HAP-1 (cell line): ENCODE measurements at regions not wholly inside any gene's neighbourhood (a gene's known extent, or its start where the extent isn't known, plus 50 kb on each side); places are given as distances from the start of the nearest gene placed in this dataset.

ENCODE experiments used
- DNase-seq, 2 experiments: peaks; one replicate each; pipeline ENCODE4 v3.0.0-alpha.2; 2016 to 2020; ENCODE audit warnings: low spot score in 2 of 2
- H3K27me3 ChIP-seq: fragments of 250-450 bp; sonication (Bioruptor Pico); 2 replicates; pipeline ENCODE4 v1.5.1; 2020; ENCODE audit warnings: low read depth, mild to moderate bottlenecking, moderate library complexity
- H3K36me3 ChIP-seq: fragments of 250-450 bp; sonication (Bioruptor Pico); replicated peaks from 2 replicates; pipeline ENCODE4 v1.5.1; 2020; ENCODE audit warnings: mild to moderate bottlenecking
- H3K4me1 ChIP-seq: fragments of 250-450 bp; sonication (Bioruptor Pico); 2 replicates; pipeline ENCODE4 v1.5.1; 2020; ENCODE audit warnings: mild to moderate bottlenecking
- H3K4me3 ChIP-seq: fragments of 250-450 bp; sonication (Bioruptor Pico); 2 replicates; pipeline ENCODE4 v1.5.1; 2020; ENCODE audit warnings: mild to moderate bottlenecking, moderate library complexity
- H3K9me3 ChIP-seq: fragments of 250-450 bp; sonication (Bioruptor Pico); 2 replicates; pipeline ENCODE4 v1.5.1; 2020; ENCODE audit warnings: mild to moderate bottlenecking, moderate library complexity
- in situ Hi-C: fragments of 300-500 bp; cut with MboI; formaldehyde crosslinking; loops from 3 replicates; pipeline ENCODE4 v1.14.3; 2020; ENCODE audit warnings: low sequenced_read_pairs, inconsistent platforms, mixed read lengths

GRCh38 chr6:14797875-14798593, 447.8 kb upstream of the JARID2 start:
- Histone ChIP-seq H3K36me3 (no peaks in the 10 kb centered on the region), H3K4me1 (0 out of 2 replicates have a peak, but pooled peaks cover 3% of the 10 kb centered on the region), H3K4me3 (no peak overlapping the region), H3K27me3 (no peaks in the 10 kb centered on the region), H3K9me3 (no peaks in the 10 kb centered on the region)
- in situ Hi-C loops, result no loop called here
- no peak for DNase-seq

- no peaks in the 10 kb centered on the region for H3K36me3 ChIP-seq
- H3K27me3 ChIP-seq, result no peaks in the 10 kb centered on the region
- 0 out of 2 replicates have a peak, but pooled peaks cover 3% of the 10 kb centered on the region for H3K4me1 ChIP-seq
- DNase-seq, result no peak
- no peaks in the 10 kb centered on the region for H3K9me3 ChIP-seq
- H3K4me3 ChIP-seq, result no peak overlapping the region
- in situ Hi-C loops, result no loop called here
Measured at GRCh38 chr6:14798594-14798982, 447.3 kb upstream of the JARID2 start.

- H3K4me1 ChIP-seq, result 0 out of 2 replicates have a peak, but pooled peaks cover 3% of the 10 kb centered on the region
- no peaks in the 10 kb centered on the region for H3K36me3 ChIP-seq
- H3K9me3 ChIP-seq, result no peaks in the 10 kb centered on the region
- in situ Hi-C loops, result no loop called here
- H3K27me3 ChIP-seq, result no peaks in the 10 kb centered on the region
- H3K4me3 ChIP-seq, result no peak overlapping the region
- DNase-seq, result no peak
Measured at GRCh38 chr6:14798996-14799588, 446.8 kb upstream of the JARID2 start.

- H3K9me3 ChIP-seq, result no peaks in the 10 kb centered on the region
- in situ Hi-C loops, result no loop called here
- DNase-seq, result peak; percentile 56 to 64
Measured at GRCh38 chr6:14799928-14800327, 445.9 kb upstream of the JARID2 start.

GRCh38 chr6:14802514-14803160, 443.2 kb upstream of the JARID2 start:
- DNase-seq, result no peak
- H3K4me1 ChIP-seq, result 0 out of 2 replicates have a peak, but pooled peaks cover 2% of the 10 kb centered on the region
- peaks cover 3% of the 10 kb centered on the region for H3K9me3 ChIP-seq
- in situ Hi-C loops, result no loop called here
- no peak overlapping the region for H3K4me3 ChIP-seq
- no peaks in the 10 kb centered on the region for H3K36me3 ChIP-seq
- no peaks in the 10 kb centered on the region for H3K27me3 ChIP-seq

More at GRCh38 chr6:14799928-14800327, 445.9 kb upstream of the JARID2 start:
- Histone ChIP-seq H3K4me1 (0 out of 2 replicates have a peak, but pooled peaks cover 3% of the 10 kb centered on the region), H3K4me3 (no peak overlapping the region), H3K27me3 (no peaks in the 10 kb centered on the region), H3K36me3 (no peaks in the 10 kb centered on the region)

GRCh38 chr6:14804001-14804784, 441.7 kb upstream of the JARID2 start:
- Histone ChIP-seq H3K4me1 (no peaks in the 10 kb centered on the region), H3K4me3 (no peak overlapping the region), H3K9me3 (peaks cover 3% of the 10 kb centered on the region), H3K27me3 (no peaks in the 10 kb centered on the region), H3K36me3 (no peaks in the 10 kb centered on the region)
- in situ Hi-C loops, result no loop called here
- DNase-seq, result no peak

- in situ Hi-C loops, result no loop called here
- Histone ChIP-seq H3K27me3 (no peaks in the 10 kb centered on the region), H3K9me3 (peaks cover 3% of the 10 kb centered on the region), H3K4me1 (no peaks in the 10 kb centered on the region), H3K4me3 (no peak overlapping the region), H3K36me3 (no peaks in the 10 kb centered on the region)
- peak in 1 of 2 experiments; percentile 30 for DNase-seq
Measured at GRCh38 chr6:14804785-14805210, 441.1 kb upstream of the JARID2 start.

- Histone ChIP-seq H3K9me3 (peaks cover 3% of the 10 kb centered on the region), H3K4me3 (no peak overlapping the region), H3K27me3 (no peaks in the 10 kb centered on the region), H3K36me3 (no peaks in the 10 kb centered on the region), H3K4me1 (no peaks in the 10 kb centered on the region)
- in situ Hi-C loops, result no loop called here
- DNase-seq, result no peak
Measured at GRCh38 chr6:14806101-14806500, 439.8 kb upstream of the JARID2 start.

GRCh38 chr6:14807130-14807529, 438.7 kb upstream of the JARID2 start:
- no peak for DNase-seq
- Histone ChIP-seq H3K4me3 (no peak overlapping the region), H3K4me1 (no peaks in the 10 kb centered on the region), H3K9me3 (peaks cover 3% of the 10 kb centered on the region), H3K27me3 (no peaks in the 10 kb centered on the region), H3K36me3 (no peaks in the 10 kb centered on the region)
- in situ Hi-C loops, result no loop called here

- Histone ChIP-seq H3K36me3 (no peaks in the 10 kb centered on the region), H3K4me1 (no peaks in the 10 kb centered on the region), H3K27me3 (no peaks in the 10 kb centered on the region), H3K9me3 (peaks cover 3% of the 10 kb centered on the region), H3K4me3 (no peak overlapping the region)
- in situ Hi-C loops, result no loop called here
- no peak for DNase-seq
Measured at GRCh38 chr6:14807971-14808370, 437.9 kb upstream of the JARID2 start.

- Histone ChIP-seq H3K4me3 (no peak overlapping the region), H3K36me3 (no peaks in the 10 kb centered on the region), H3K27me3 (no peaks in the 10 kb centered on the region), H3K9me3 (peaks cover 3% of the 10 kb centered on the region), H3K4me1 (no peaks in the 10 kb centered on the region)
- in situ Hi-C loops, result no loop called here
- no peak for DNase-seq
Measured at GRCh38 chr6:14810021-14810420, 435.8 kb upstream of the JARID2 start.

GRCh38 chr6:14811775-14812428, 434.0 kb upstream of the JARID2 start:
- H3K9me3 ChIP-seq, result peaks cover 3% of the 10 kb centered on the region
- H3K27me3 ChIP-seq, result no peaks in the 10 kb centered on the region
- H3K4me1 ChIP-seq, result peaks cover 14% of the 10 kb centered on the region
- H3K36me3 ChIP-seq, result no peaks in the 10 kb centered on the region
- H3K4me3 ChIP-seq, result no peak overlapping the region
- no peak for DNase-seq
- in situ Hi-C loops, result no loop called here

- no peak for DNase-seq
- in situ Hi-C loops, result no loop called here
- no peaks in the 10 kb centered on the region for H3K27me3 ChIP-seq
- peaks cover 14% of the 10 kb centered on the region for H3K4me1 ChIP-seq
- no peak overlapping the region for H3K4me3 ChIP-seq
- no peaks in the 10 kb centered on the region for H3K36me3 ChIP-seq
- H3K9me3 ChIP-seq, result no peaks in the 10 kb centered on the region
Measured at GRCh38 chr6:14814016-14814415, 431.9 kb upstream of the JARID2 start.
